Cardiac muscle cell (in vitro differentiated cells and primary cell): ENCODE measurements at regions not wholly inside any gene's neighbourhood (a gene's known extent, or its start where the extent isn't known, plus 50 kb on each side); places are given as distances from the start of the nearest gene placed in this dataset.

ENCODE experiments used
- DNase-seq, 2 donors: peaks; one replicate each; pipeline versions ENCODE4 v3.0.0 to v3.0.0-alpha.2; 2010 to 2017; ENCODE audit warnings: low read depth in 1 of 2, low spot score in 1 of 2
- H3K27ac ChIP-seq: fragments of 200-600 bp; sonication (generic); 2 replicates; pipeline ENCODE4 v1.5.1; 2016
- H3K27me3 ChIP-seq: fragments of 200-600 bp; sonication (generic); 2 replicates; pipeline ENCODE4 v1.6.0; 2016; ENCODE audit warnings: control low read depth
- H3K36me3 ChIP-seq: fragments of 200-600 bp; sonication (generic); 2 replicates; pipeline ENCODE4 v1.5.1; 2016; ENCODE audit warnings: control low read depth
- H3K4me1 ChIP-seq: fragments of 200-600 bp; sonication (generic); 2 replicates; pipeline ENCODE4 v1.8.1; 2017; ENCODE audit warnings: low read depth, mild to moderate bottlenecking, mixed run types
- H3K4me3 ChIP-seq: fragments of 200-600 bp; sonication (generic); 2 replicates; pipeline ENCODE4 v1.5.1; 2016; ENCODE audit warnings: mild to moderate bottlenecking
- H3K9me3 ChIP-seq: fragments of 200-600 bp; sonication (generic); 2 replicates; pipeline ENCODE4 v1.5.1; 2017; ENCODE audit warnings: low read depth, mild to moderate bottlenecking, control low read depth
- TF ChIP-seq, protein P1 (sequence below): IDR thresholded peaks from 2 replicates; pipeline ENCODE4 v1.5.1; 2012; ENCODE audit warnings: low read depth, mild to moderate bottlenecking, low read length

DNA sequence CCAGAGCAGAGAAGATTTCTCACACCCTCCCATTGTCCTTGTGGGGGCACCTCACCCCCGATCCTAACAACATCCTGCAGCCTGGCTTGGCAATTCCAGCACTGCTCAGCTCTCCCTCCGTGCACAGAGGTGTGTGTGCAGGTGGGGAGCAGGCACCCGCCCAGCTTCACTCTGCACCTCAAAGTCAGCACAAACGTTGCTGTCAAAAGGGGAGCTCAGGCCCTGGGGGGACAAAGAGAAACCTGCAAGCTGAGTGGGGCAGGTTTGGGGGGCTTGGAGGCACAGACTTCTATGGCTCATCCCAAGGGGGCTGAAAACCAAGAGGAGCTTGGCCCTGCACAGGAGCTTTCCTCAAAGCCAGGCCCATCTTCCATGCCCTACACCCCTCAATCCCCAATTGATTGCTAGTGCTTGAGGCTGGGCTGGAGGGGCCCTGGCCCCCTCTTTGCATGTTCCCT is 231.9 kb upstream of the TNRC6C start:
- Histone ChIP-seq H3K27ac (no peak overlapping the region), H3K36me3 (no peaks in the 10 kb centered on the region), H3K27me3 (no peaks in the 10 kb centered on the region), H3K4me3 (no peak overlapping the region), H3K9me3 (no peaks in the 10 kb centered on the region), H3K4me1 (no peaks in the 10 kb centered on the region)
- TF ChIP-seq, protein P1, sequence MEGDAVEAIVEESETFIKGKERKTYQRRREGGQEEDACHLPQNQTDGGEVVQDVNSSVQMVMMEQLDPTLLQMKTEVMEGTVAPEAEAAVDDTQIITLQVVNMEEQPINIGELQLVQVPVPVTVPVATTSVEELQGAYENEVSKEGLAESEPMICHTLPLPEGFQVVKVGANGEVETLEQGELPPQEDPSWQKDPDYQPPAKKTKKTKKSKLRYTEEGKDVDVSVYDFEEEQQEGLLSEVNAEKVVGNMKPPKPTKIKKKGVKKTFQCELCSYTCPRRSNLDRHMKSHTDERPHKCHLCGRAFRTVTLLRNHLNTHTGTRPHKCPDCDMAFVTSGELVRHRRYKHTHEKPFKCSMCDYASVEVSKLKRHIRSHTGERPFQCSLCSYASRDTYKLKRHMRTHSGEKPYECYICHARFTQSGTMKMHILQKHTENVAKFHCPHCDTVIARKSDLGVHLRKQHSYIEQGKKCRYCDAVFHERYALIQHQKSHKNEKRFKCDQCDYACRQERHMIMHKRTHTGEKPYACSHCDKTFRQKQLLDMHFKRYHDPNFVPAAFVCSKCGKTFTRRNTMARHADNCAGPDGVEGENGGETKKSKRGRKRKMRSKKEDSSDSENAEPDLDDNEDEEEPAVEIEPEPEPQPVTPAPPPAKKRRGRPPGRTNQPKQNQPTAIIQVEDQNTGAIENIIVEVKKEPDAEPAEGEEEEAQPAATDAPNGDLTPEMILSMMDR: no peak
- no peak for DNase-seq

DNA sequence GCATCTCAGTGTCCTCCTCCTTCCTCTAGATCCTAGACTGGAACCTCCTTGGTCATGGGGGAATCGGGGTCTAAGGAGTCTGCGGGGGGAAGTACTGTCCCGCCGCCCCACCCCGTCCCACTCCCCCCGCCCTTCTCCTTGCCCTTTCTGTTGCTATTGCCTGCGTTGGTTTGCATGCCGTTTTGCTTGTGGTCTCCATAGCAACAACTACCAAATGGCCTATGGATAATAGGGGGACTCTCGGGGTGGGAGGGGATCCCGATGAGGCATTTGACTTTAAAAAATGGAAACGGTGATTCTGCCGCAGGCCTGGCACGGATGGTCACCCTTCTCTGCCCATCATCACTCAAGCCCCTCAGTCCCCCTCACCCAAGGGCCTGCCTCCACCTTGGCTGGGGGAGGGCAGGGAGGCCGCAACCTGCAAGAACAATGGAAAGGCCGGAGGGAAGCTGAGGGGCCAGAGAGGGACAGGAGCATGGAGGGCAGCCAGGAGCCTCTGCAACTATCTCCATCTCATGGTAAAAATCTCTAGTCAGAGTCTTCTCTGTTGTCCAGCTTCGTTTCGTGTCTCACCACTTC is 231.4 kb upstream of the TNRC6C start:
- H3K4me1 ChIP-seq: no peaks in the 10 kb centered on the region

DNA sequence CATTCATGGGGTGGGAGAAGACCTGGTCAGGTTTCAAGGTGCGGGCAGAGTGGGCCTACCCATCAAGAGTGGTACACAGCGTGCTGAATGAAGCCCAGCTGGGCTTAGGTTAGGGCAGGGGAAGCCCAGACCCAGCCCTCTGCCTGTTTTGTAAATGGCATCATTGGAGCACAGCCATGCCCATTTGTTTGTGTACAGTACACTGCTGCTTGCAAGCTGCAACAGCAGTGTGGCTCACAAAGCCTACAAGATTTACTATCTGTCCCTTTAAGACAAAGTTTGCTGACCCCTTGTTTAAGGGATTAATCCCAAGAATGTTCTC is 230.1 kb upstream of the TNRC6C start:
- H3K4me1 ChIP-seq: no peaks in the 10 kb centered on the region
- H3K27ac ChIP-seq: no peak overlapping the region
- H3K9me3 ChIP-seq: no peaks in the 10 kb centered on the region
- H3K36me3 ChIP-seq: no peaks in the 10 kb centered on the region
- DNase-seq: no peak
- no peaks in the 10 kb centered on the region for H3K27me3 ChIP-seq
- TF ChIP-seq, protein P1: no peak
- no peak overlapping the region for H3K4me3 ChIP-seq

More for the DNA sequence above, 231.4 kb upstream of the TNRC6C start:
- no peak overlapping the region for H3K27ac ChIP-seq
- DNase-seq: no peak
- H3K27me3 ChIP-seq: no peaks in the 10 kb centered on the region
- no peaks in the 10 kb centered on the region for H3K9me3 ChIP-seq
- H3K4me3 ChIP-seq: no peak overlapping the region
- TF ChIP-seq, protein P1: no peak
- no peaks in the 10 kb centered on the region for H3K36me3 ChIP-seq

DNA sequence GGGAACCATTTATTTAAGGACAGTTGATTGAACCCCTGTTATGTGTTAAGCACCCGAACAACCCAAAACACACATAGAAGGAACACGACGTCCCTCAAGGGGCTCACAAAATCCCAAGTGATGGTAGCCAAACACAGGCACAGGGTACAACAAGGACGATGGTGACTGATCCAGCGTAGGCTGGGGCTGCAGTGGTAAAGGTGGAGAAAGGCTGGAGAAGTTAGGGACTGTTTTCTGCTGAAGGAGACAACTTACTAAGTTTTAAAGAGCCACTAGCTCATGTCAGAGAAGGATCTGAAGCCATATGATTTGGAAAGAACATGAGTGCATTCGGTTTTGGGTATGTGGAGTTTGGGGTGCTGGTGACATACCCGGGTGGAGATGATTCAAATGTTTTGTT is 229.6 kb upstream of the TNRC6C start:
- Histone ChIP-seq H3K27ac (no peak overlapping the region), H3K36me3 (no peaks in the 10 kb centered on the region), H3K27me3 (no peaks in the 10 kb centered on the region), H3K9me3 (no peaks in the 10 kb centered on the region), H3K4me3 (no peak overlapping the region), H3K4me1 (no peaks in the 10 kb centered on the region)
- no peak for DNase-seq
- TF ChIP-seq, protein P1: no peak

DNA sequence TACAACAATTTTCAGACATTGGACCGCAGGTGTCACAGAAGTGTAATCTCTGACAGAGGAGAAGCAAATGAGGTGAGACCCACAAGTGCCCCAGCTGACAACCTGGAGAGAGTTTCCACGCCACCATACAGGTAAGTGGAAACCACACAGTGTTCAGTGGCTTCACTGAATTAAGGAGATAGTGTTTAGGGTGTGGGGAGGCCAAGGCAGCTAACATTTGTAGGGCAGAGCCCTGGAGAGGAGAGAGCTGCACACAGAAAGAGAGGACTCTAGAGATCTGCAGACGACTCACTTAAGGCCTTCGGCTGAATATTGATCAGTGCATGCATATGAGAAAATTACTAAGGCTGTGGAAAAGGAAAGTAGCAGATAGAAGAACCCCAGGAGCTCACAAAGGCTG is 228.9 kb upstream of the TNRC6C start:
- Histone ChIP-seq H3K36me3 (no peaks in the 10 kb centered on the region), H3K4me3 (no peak overlapping the region), H3K9me3 (no peaks in the 10 kb centered on the region), H3K27me3 (no peaks in the 10 kb centered on the region), H3K27ac (no peak overlapping the region), H3K4me1 (peaks cover 6% of the 10 kb centered on the region)
- TF ChIP-seq, protein P1: no peak
- no peak for DNase-seq

DNA sequence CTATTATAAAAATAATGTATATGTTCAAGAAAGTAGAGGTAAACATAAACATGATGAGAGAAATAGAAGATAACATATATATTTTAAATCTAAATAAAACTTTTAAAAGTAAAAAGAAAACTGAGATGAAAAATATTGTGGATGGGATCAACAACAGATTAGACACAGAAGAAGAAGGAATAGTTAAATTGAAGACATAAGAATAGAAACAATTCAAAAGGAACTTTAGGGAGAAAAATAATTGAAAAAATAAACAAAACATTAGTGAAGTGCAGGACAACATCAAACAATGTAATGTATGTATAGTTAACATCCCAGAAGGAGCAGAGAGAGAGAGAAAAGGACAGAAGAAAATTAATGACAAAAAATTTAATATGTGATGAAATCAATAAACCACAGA is 228.1 kb upstream of the TNRC6C start:
- H3K27ac ChIP-seq: no peak overlapping the region
- no peaks in the 10 kb centered on the region for H3K36me3 ChIP-seq
- peaks cover 14% of the 10 kb centered on the region for H3K4me1 ChIP-seq
- TF ChIP-seq, protein P1: no peak
- no peak overlapping the region for H3K4me3 ChIP-seq
- no peaks in the 10 kb centered on the region for H3K9me3 ChIP-seq
- H3K27me3 ChIP-seq: no peaks in the 10 kb centered on the region
- DNase-seq: no peak
